ENCODE measurements at regions not wholly inside any gene's neighbourhood (a gene's known extent, or its start where the extent isn't known, plus 50 kb on each side); places are given as distances from the start of the nearest gene placed in this dataset.

DNA sequence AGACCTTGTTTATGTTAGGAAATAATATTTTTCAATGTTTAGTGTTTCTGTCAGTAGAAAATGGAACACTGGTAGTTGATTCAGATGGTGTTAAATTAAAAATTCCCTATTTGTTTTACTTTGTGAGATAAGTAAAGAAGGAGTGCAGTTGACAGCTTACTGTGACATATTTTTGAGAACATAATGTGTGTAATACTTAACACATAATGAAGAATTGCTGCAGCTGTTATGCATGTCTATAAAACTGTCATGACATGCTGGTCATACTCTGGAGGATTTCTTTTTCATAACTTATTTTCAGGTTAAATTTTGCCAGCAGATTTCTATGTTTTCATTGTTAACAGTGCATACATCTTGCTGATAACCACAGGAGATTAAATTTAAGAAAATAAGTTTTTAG lies 296.1 kb downstream of the CTH start:
- Histone ChIP-seq H3K9me2 (replicated peaks; ENCODE audit: low read depth, low read length) (no peaks in the 10 kb centered on the region), H4K20me1 (ENCODE audit: insufficient read depth, low read length, poor library complexity, severe bottlenecking) (no peaks in the 10 kb centered on the region), H3K4me1 (ENCODE audit: insufficient read depth, low read length, poor library complexity, severe bottlenecking) (no peaks in the 10 kb centered on the region), H2AFZ (ENCODE audit: low read length) (no peak overlapping the region), H3K27me3 (ENCODE audit: insufficient read depth, low read length, poor library complexity, severe bottlenecking) (no peaks in the 10 kb centered on the region), H3K9ac (ENCODE audit: low read depth, low read length, poor library complexity, severe bottlenecking) (no peak overlapping the region), H3K79me2 (ENCODE audit: insufficient read depth, low read length) (no peaks in the 10 kb centered on the region), H3K4me3 (ENCODE audit: low read length, poor library complexity, severe bottlenecking) (no peak overlapping the region), H3K36me3 (ENCODE audit: insufficient read depth, low read length) (no peaks in the 10 kb centered on the region), H3K4me2 (ENCODE audit: low read depth, low read length, poor library complexity, severe bottlenecking) (no peak overlapping the region), H3F3A (ENCODE audit: low read depth) (no peaks in the 10 kb centered on the region), H3K9me3 (ENCODE audit: insufficient read depth, low read depth, low read length) (no peaks in the 10 kb centered on the region)
- TF ChIP-seq EZH2phosphoT487 (IDR thresholded peaks at IDR 0.05; ENCODE audit: borderline replicate concordance): no peak
- TF ChIP-seq, protein P1, sequence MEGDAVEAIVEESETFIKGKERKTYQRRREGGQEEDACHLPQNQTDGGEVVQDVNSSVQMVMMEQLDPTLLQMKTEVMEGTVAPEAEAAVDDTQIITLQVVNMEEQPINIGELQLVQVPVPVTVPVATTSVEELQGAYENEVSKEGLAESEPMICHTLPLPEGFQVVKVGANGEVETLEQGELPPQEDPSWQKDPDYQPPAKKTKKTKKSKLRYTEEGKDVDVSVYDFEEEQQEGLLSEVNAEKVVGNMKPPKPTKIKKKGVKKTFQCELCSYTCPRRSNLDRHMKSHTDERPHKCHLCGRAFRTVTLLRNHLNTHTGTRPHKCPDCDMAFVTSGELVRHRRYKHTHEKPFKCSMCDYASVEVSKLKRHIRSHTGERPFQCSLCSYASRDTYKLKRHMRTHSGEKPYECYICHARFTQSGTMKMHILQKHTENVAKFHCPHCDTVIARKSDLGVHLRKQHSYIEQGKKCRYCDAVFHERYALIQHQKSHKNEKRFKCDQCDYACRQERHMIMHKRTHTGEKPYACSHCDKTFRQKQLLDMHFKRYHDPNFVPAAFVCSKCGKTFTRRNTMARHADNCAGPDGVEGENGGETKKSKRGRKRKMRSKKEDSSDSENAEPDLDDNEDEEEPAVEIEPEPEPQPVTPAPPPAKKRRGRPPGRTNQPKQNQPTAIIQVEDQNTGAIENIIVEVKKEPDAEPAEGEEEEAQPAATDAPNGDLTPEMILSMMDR (conservative IDR thresholded peaks at IDR 0.05; ENCODE audit: low read length): no peak

DNA sequence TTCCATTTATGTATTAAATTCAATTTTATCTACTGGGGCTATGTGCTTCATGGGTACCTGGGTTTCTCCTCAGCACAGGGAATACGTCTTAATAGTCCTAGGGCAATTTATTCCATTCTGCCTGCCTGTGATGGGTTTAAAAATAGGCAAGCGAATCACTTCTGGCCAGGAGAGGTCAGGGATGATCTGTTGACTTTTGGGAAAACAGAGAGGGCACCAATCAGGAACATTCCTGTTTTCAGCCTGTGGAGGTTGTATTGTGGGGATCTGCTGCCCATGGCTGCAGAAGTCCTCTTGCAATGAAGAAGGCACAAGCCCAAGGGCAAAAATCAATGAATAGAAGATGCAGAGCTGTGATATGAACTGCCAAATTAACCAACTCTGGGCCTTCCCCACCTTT lies 303.1 kb downstream of the CTH start:
- no peaks in the 10 kb centered on the region for H3F3A ChIP-seq (ENCODE audit: low read depth)
- H3K4me2 ChIP-seq (ENCODE audit: low read depth, low read length, poor library complexity, severe bottlenecking): no peak overlapping the region
- no peak overlapping the region for H3K9ac ChIP-seq (ENCODE audit: low read depth, low read length, poor library complexity, severe bottlenecking)
- no peaks in the 10 kb centered on the region for H3K36me3 ChIP-seq (ENCODE audit: insufficient read depth, low read length)
- no peak overlapping the region for H2AFZ ChIP-seq (ENCODE audit: low read length)
- no peak overlapping the region for H3K4me3 ChIP-seq (ENCODE audit: low read length, poor library complexity, severe bottlenecking)
- H3K4me1 ChIP-seq (ENCODE audit: insufficient read depth, low read length, poor library complexity, severe bottlenecking): no peaks in the 10 kb centered on the region
- no peaks in the 10 kb centered on the region for H4K20me1 ChIP-seq (ENCODE audit: insufficient read depth, low read length, poor library complexity, severe bottlenecking)
- no peaks in the 10 kb centered on the region for H3K9me3 ChIP-seq (ENCODE audit: insufficient read depth, low read depth, low read length)
- H3K27me3 ChIP-seq (ENCODE audit: insufficient read depth, low read length, poor library complexity, severe bottlenecking): no peaks in the 10 kb centered on the region
- TF ChIP-seq EZH2phosphoT487 (IDR thresholded peaks at IDR 0.05; ENCODE audit: borderline replicate concordance): no peak
- TF ChIP-seq, protein P1 (conservative IDR thresholded peaks at IDR 0.05; ENCODE audit: low read length): no peak
- H3K79me2 ChIP-seq (ENCODE audit: insufficient read depth, low read length): no peaks in the 10 kb centered on the region
- no peaks in the 10 kb centered on the region for H3K9me2 ChIP-seq (replicated peaks; ENCODE audit: low read depth, low read length)

DNA sequence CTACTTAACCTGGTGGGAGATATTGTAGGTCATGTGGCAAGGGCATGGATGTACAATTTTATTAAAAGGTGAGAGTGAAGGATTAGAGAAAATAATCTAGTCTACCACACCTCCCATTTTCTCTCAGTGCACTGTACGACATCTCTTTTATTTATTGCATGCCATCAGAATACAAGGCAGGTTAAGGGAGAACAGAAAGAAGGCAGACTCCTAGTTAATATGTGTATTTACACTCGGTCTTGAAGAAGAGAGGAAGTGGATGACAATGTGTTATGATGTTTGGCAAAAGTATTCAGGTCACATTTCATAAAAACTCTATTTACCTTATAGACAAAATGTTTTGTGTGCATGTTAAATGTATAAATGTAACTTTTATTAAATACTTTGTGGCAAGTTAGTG lies 306.1 kb downstream of the CTH start:
- Histone ChIP-seq H3K9me2 (replicated peaks; ENCODE audit: low read depth, low read length) (no peaks in the 10 kb centered on the region), H3K9me3 (ENCODE audit: insufficient read depth, low read depth, low read length) (no peaks in the 10 kb centered on the region), H2AFZ (ENCODE audit: low read length) (no peak overlapping the region), H3K4me3 (ENCODE audit: low read length, poor library complexity, severe bottlenecking) (no peak overlapping the region), H3K4me1 (ENCODE audit: insufficient read depth, low read length, poor library complexity, severe bottlenecking) (no peaks in the 10 kb centered on the region), H3K36me3 (ENCODE audit: insufficient read depth, low read length) (no peaks in the 10 kb centered on the region), H3F3A (ENCODE audit: low read depth) (no peaks in the 10 kb centered on the region), H4K20me1 (ENCODE audit: insufficient read depth, low read length, poor library complexity, severe bottlenecking) (no peaks in the 10 kb centered on the region), H3K4me2 (ENCODE audit: low read depth, low read length, poor library complexity, severe bottlenecking) (no peak overlapping the region), H3K79me2 (ENCODE audit: insufficient read depth, low read length) (no peaks in the 10 kb centered on the region), H3K27me3 (ENCODE audit: insufficient read depth, low read length, poor library complexity, severe bottlenecking) (no peaks in the 10 kb centered on the region), H3K9ac (ENCODE audit: low read depth, low read length, poor library complexity, severe bottlenecking) (no peak overlapping the region)
- TF ChIP-seq, protein P1 (conservative IDR thresholded peaks at IDR 0.05; ENCODE audit: low read length): no peak
- TF ChIP-seq EZH2phosphoT487 (IDR thresholded peaks at IDR 0.05; ENCODE audit: borderline replicate concordance): no peak
